ENCODE measurements at regions not wholly inside any gene's neighbourhood (a gene's known extent, or its start where the extent isn't known, plus 50 kb on each side); places are given as distances from the start of the nearest gene placed in this dataset.

GRCh38 chr3:67964596-67964995, 310.2 kb upstream of the SUCLG2 start:
- Histone ChIP-seq H3K36me3 (no peaks in the 10 kb centered on the region), H3K27me3 (ENCODE audit: low read depth) (no peaks in the 10 kb centered on the region), H3K9me3 (peaks cover 9% of the 10 kb centered on the region), H3K4me1 (no peaks in the 10 kb centered on the region), H3K4me3 (no peak overlapping the region), H3K27ac (no peak overlapping the region)
- ATAC-seq: no peak
- DNase-seq: no peak
- TF ChIP-seq CTCF (IDR thresholded peaks at IDR 0.05): no peak
- intact Hi-C loops (cut with DNase I): no loop called here

- Histone ChIP-seq H3K27me3 (ENCODE audit: low read depth) (no peaks in the 10 kb centered on the region), H3K9me3 (peaks cover 5% of the 10 kb centered on the region), H3K36me3 (no peaks in the 10 kb centered on the region), H3K4me1 (no peaks in the 10 kb centered on the region), H3K27ac (no peak overlapping the region), H3K4me3 (no peak overlapping the region)
- intact Hi-C loops (cut with DNase I): no loop called here
- DNase-seq (no peak), ATAC-seq (no peak)
- no peak for TF ChIP-seq CTCF (IDR thresholded peaks at IDR 0.05)
Observed at GRCh38 chr3:67957268-67957667, 302.9 kb upstream of the SUCLG2 start.

GRCh38 chr3:67947808-67948508, 293.5 kb upstream of the SUCLG2 start:
- H3K36me3 ChIP-seq: no peaks in the 10 kb centered on the region
- H3K4me3 ChIP-seq: no peak overlapping the region
- DNase-seq (no peak), ATAC-seq (no peak)
- H3K4me1 ChIP-seq: no peaks in the 10 kb centered on the region
- TF ChIP-seq CTCF (IDR thresholded peaks at IDR 0.05): no peak
- no peak overlapping the region for H3K27ac ChIP-seq
- no peaks in the 10 kb centered on the region for H3K27me3 ChIP-seq (ENCODE audit: low read depth)
- intact Hi-C loops (cut with DNase I): no loop called here
- H3K9me3 ChIP-seq: peaks cover 5% of the 10 kb centered on the region

GRCh38 chr3:67946436-67946835, 292.0 kb upstream of the SUCLG2 start:
- Histone ChIP-seq H3K36me3 (no peaks in the 10 kb centered on the region), H3K4me3 (no peak overlapping the region), H3K27ac (no peak overlapping the region), H3K9me3 (peaks cover 5% of the 10 kb centered on the region), H3K4me1 (no peaks in the 10 kb centered on the region), H3K27me3 (ENCODE audit: low read depth) (no peaks in the 10 kb centered on the region)
- intact Hi-C loops (cut with DNase I): no loop called here
- DNase-seq (no peak), ATAC-seq (no peak)
- TF ChIP-seq CTCF (IDR thresholded peaks at IDR 0.05): no peak

- TF ChIP-seq CTCF (IDR thresholded peaks at IDR 0.05): no peak
- DNase-seq (no peak), ATAC-seq (no peak)
- Histone ChIP-seq H3K4me3 (no peak overlapping the region), H3K27ac (no peak overlapping the region), H3K36me3 (no peaks in the 10 kb centered on the region), H3K4me1 (no peaks in the 10 kb centered on the region), H3K27me3 (ENCODE audit: low read depth) (no peaks in the 10 kb centered on the region), H3K9me3 (peaks cover 5% of the 10 kb centered on the region)
- intact Hi-C loops (cut with DNase I): no loop called here
Observed at GRCh38 chr3:67943546-67943945, 289.1 kb upstream of the SUCLG2 start.

Measured in lower lobe of right lung (tissue), 2 donors.